Retina (tissue), 1 donor: ENCODE measurements at regions not wholly inside any gene's neighbourhood (a gene's known extent, or its start where the extent isn't known, plus 50 kb on each side); places are given as distances from the start of the nearest gene placed in this dataset.
"Not testable (repeated sequence)": the region's sequence is repeated elsewhere in the genome, so short reads cannot be mapped to it uniquely, and the experiment has no call there.

Experiments used
- DNase-seq: peaks from one replicate; pipeline ENCODE4 v3.0.0-alpha.2; 2016

GRCh38 chrX:73940893-73941470, 88.5 kb upstream of the XIST start:
- DNase-seq = no peak

GRCh38 chrX:73937843-73938242, 85.3 kb upstream of the XIST start:
- not testable (repeated sequence) for DNase-seq

DNA sequence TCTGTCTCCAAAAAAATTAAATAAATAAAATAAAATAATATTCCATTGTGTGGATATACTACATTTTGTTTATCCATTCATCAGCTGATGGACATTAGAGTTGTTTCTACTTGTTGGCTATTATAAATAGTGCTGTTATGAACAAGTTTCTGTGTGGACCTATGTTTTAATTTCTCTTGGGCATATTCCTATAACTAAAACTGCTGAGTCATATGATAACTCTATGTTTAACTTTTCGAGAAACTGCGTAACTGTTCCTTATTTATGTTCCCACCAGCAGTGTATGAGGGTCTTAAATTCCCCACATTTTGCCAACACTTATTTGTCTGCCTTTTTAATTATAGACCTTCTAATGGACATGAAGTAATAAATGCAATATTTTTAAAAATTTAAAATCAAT, 80.0 kb upstream of the XIST start:
- DNase-seq = no peak

DNA sequence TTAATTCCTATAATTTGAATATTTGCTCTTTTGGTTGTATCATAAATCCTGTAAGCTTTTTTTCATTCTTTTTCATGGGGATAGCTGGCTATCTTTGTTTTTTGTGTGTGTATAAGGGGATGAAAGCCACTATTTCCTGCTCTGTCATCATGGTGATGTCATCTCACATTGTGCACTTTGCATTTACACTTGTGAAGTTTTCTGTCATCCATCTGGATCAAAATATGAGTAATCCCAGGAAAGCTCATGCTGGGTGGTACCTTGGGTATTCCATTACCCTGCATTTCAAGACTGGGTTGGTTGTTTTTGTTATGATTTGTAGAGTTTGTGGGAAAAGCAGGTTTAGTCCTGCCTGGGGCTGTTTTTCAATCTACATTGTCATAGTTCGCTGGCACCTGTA, 77.8 kb upstream of the XIST start:
- DNase-seq = no peak

GRCh38 chrX:73922856-73923455, 70.4 kb upstream of the XIST start:
- DNase-seq = no peak

DNA sequence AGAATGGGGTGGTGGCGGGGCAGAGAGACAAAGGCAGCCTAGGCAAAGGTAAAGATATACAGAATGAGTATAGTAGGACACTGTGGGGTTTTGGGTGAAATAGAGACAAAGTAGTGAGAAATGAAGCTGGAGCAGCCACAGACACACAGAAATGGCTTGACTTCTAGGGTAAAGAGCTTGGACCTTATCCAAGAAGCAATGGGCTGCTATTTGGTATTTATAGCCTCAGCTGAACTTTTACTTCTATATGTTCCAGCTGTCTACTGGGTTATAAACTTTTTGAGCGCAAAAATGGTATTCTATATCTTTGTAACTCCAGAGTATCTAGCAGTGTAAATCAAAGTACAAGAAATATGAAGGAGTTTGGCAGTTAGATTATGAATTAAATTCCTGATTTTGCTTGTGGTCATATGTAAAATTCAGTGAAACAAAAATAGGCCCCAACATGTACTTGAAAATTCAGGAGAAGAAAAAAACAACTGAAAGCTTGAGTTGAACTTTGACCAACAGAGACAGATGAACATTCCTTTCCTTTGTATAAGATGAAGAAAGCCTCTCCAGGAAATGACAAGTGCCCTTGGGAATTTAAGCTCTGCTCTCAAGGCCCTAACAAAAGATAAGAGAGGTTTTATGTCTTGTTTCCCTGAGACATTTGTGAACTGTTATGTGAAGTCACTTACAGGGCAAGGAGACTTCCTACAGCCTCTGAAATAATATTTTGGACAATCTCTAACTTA, 64.6 kb upstream of the XIST start:
- DNase-seq = no peak

GRCh38 chrX:73916489-73916888, 64.0 kb upstream of the XIST start:
- DNase-seq = no peak

GRCh38 chrX:73914792-73915191, 62.3 kb upstream of the XIST start:
- DNase-seq = not testable (repeated sequence)

GRCh38 chrX:73913580-73913979, 61.1 kb upstream of the XIST start:
- no peak for DNase-seq

DNA sequence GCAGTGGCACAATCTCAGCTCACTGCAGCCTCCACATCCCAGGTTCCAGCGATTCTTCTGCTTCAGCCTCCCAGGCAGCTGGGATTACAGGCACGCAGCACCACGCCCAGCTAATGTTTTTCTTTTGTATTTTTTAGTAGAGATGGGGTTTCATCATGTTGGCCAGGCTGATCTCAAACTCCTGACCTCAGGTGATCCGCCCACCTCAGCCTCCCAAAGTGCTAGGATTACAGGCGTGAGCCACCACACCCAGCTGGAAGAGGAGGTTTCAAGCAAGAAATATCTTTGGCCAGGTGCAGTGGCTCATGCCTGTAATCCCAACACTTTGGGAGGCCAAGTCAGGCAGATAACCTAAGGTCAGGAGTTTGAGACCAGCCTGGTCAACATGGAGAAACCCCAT, 59.4 kb upstream of the XIST start:
- DNase-seq = not testable (repeated sequence)

GRCh38 chrX:73905749-73906374, 53.3 kb upstream of the XIST start:
- not testable (repeated sequence) for DNase-seq

- DNase-seq = no peak
These were observed 51.4 kb upstream of the XIST start for GRCh38 chrX:73903941-73904340.
